ENCODE measurements at regions not wholly inside any gene's neighbourhood (a gene's known extent, or its start where the extent isn't known, plus 50 kb on each side); places are given as distances from the start of the nearest gene placed in this dataset.

GRCh38 chr10:33917069-33917780 lies 582.8 kb upstream of the NRP1 start:
- no peak for TF ChIP-seq EZH2phosphoT487 (IDR thresholded peaks at IDR 0.05; ENCODE audit: insufficient read depth, low read depth)
- no peak for TF ChIP-seq EZH2 (IDR thresholded peaks at IDR 0.05; ENCODE audit: insufficient read depth, poor library complexity, severe bottlenecking)
